Transverse colon (tissue), 4 donors: ENCODE measurements at regions not wholly inside any gene's neighbourhood (a gene's known extent, or its start where the extent isn't known, plus 50 kb on each side); places are given as distances from the start of the nearest gene placed in this dataset.

Source experiments
- EP300 ChIP-seq: sonication (generic); formaldehyde crosslinking; IDR thresholded peaks from one replicate; pipeline ENCODE4 v1.6.1; 2017; ENCODE audit warnings: antibody characterized with exemption, low read depth
- POLR2A ChIP-seq: fragments of 450-650 bp; IDR thresholded peaks from one replicate; pipeline ENCODE4 v1.6.1; 2016; ENCODE audit warnings: antibody characterized with exemption, mild to moderate bottlenecking, moderate library complexity
- POLR2AphosphoS5 ChIP-seq, 3 donors: sonication (generic); formaldehyde crosslinking; IDR thresholded peaks; one replicate each; pipeline ENCODE4 v1.6.1; 2016; ENCODE audit warnings: antibody characterized with exemption in 3 of 3
- TF ChIP-seq, protein P1 (sequence below), 5 experiments: fragments of 200-600 bp in 3 of 5; fragments of 450-650 bp in 2 of 5; sonication (generic) in 3 of 5; IDR thresholded peaks; 1 replicate in 2 of 5; 2 replicates in 3 of 5; pipeline ENCODE4 v1.5.1; 2016 to 2017; ENCODE audit warnings: antibody characterized with exemption in 5 of 5, inconsistent platforms in 3 of 5, mild to moderate bottlenecking in 2 of 5, moderate library complexity in 1 of 5

DNA sequence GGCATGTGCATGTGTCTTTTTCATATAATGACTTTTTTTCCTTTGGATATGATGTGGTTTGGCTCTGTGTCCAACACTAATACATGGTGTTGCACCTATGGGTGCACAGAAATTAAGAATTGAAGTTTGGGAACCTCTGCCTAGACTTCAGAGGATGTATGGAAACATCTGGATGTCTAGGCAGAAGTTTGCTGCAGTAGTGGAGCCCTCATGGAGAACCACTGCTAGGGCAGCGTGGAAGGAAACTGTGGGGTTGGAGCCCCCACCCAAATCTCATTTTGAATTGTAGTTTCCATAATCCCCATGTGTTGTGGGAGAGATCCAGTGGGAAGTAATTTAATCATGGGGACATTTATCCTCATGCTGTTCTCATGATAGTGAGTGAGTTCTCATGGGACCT, 235.0 kb upstream of the TRPC7 start:
- TF ChIP-seq, protein P1, sequence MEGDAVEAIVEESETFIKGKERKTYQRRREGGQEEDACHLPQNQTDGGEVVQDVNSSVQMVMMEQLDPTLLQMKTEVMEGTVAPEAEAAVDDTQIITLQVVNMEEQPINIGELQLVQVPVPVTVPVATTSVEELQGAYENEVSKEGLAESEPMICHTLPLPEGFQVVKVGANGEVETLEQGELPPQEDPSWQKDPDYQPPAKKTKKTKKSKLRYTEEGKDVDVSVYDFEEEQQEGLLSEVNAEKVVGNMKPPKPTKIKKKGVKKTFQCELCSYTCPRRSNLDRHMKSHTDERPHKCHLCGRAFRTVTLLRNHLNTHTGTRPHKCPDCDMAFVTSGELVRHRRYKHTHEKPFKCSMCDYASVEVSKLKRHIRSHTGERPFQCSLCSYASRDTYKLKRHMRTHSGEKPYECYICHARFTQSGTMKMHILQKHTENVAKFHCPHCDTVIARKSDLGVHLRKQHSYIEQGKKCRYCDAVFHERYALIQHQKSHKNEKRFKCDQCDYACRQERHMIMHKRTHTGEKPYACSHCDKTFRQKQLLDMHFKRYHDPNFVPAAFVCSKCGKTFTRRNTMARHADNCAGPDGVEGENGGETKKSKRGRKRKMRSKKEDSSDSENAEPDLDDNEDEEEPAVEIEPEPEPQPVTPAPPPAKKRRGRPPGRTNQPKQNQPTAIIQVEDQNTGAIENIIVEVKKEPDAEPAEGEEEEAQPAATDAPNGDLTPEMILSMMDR (IDR thresholded peaks at IDR 0.05): no peak
- TF ChIP-seq POLR2A (no peak), POLR2AphosphoS5 (IDR thresholded peaks at IDR 0.05) (no peak), EP300 (no peak)
